ENCODE measurements at regions not wholly inside any gene's neighbourhood (a gene's known extent, or its start where the extent isn't known, plus 50 kb on each side); places are given as distances from the start of the nearest gene placed in this dataset.

- Histone ChIP-seq H3K36me3 (no peaks in the 10 kb centered on the region), H3K4me1 (no peaks in the 10 kb centered on the region), H3F3A (ENCODE audit: low read depth) (no peaks in the 10 kb centered on the region), H3K79me2 (ENCODE audit: low read depth) (no peaks in the 10 kb centered on the region), H3K4me2 (no peak overlapping the region), H3K9me3 (ENCODE audit: low read depth) (no peaks in the 10 kb centered on the region), H3K27me3 (no peaks in the 10 kb centered on the region), H2AFZ (replicated peaks) (no peak overlapping the region), H4K20me1 (ENCODE audit: low read depth) (no peaks in the 10 kb centered on the region), H3K27ac (no peak overlapping the region), H3K9ac (no peak overlapping the region), H3K4me3 (no peak overlapping the region)
- no peak for DNase-seq (ENCODE audit: low spot score)
- Mint-ChIP-seq H3K27me3 (ENCODE audit: insufficient read depth, low read depth) (no peaks in the 10 kb centered on the region), H3K27ac (no peak overlapping the region), H3K4me3 (no peak overlapping the region), H3K36me3 (no peaks in the 10 kb centered on the region), H3K4me1 (no peaks in the 10 kb centered on the region), H3K9me3 (no peaks in the 10 kb centered on the region)
- no peak for TF ChIP-seq CTCF (IDR thresholded peaks at IDR 0.05)
- no peak for TF ChIP-seq EZH2 (IDR thresholded peaks at IDR 0.05)
- TF ChIP-seq EZH2phosphoT487 (IDR thresholded peaks at IDR 0.05): no peak
Measured at GRCh38 chr3:102617381-102617780, 182.6 kb downstream of the ZPLD1 start.

GRCh38 chr3:102619361-102619760 lies 184.5 kb downstream of the ZPLD1 start:
- Mint-ChIP-seq H3K27me3 (ENCODE audit: insufficient read depth, low read depth) (no peaks in the 10 kb centered on the region), H3K4me3 (no peak overlapping the region), H3K4me1 (no peaks in the 10 kb centered on the region), H3K36me3 (no peaks in the 10 kb centered on the region), H3K9me3 (no peaks in the 10 kb centered on the region), H3K27ac (no peak overlapping the region)
- H3K79me2 ChIP-seq (ENCODE audit: low read depth): no peaks in the 10 kb centered on the region
- no peak for TF ChIP-seq EZH2phosphoT487 (IDR thresholded peaks at IDR 0.05)
- TF ChIP-seq EZH2 (IDR thresholded peaks at IDR 0.05): no peak
- no peak for TF ChIP-seq CTCF (IDR thresholded peaks at IDR 0.05)
- no peak overlapping the region for H2AFZ ChIP-seq (replicated peaks)
- H3K27me3 ChIP-seq: no peaks in the 10 kb centered on the region
- no peak for DNase-seq (ENCODE audit: low spot score)
- H3K9me3 ChIP-seq (ENCODE audit: low read depth): no peaks in the 10 kb centered on the region
- H3K36me3 ChIP-seq: no peaks in the 10 kb centered on the region
- no peak overlapping the region for H3K27ac ChIP-seq
- H3K9ac ChIP-seq: no peak overlapping the region
- no peaks in the 10 kb centered on the region for H4K20me1 ChIP-seq (ENCODE audit: low read depth)
- no peaks in the 10 kb centered on the region for H3F3A ChIP-seq (ENCODE audit: low read depth)
- no peaks in the 10 kb centered on the region for H3K4me1 ChIP-seq
- H3K4me3 ChIP-seq: no peak overlapping the region
- H3K4me2 ChIP-seq: no peak overlapping the region

GRCh38 chr3:102629943-102630342 lies 195.1 kb downstream of the ZPLD1 start:
- H3K27ac ChIP-seq: no peak overlapping the region
- DNase-seq (ENCODE audit: low spot score): no peak
- H3K9me3 Mint-ChIP-seq: no peaks in the 10 kb centered on the region
- peaks cover 8% of the 10 kb centered on the region for H3K4me1 Mint-ChIP-seq
- no peaks in the 10 kb centered on the region for H3K36me3 ChIP-seq
- TF ChIP-seq EZH2phosphoT487 (IDR thresholded peaks at IDR 0.05) (no peak), EZH2 (IDR thresholded peaks at IDR 0.05) (no peak), CTCF (IDR thresholded peaks at IDR 0.05) (no peak)
- no peaks in the 10 kb centered on the region for H3K36me3 Mint-ChIP-seq
- no peak overlapping the region for H3K27ac Mint-ChIP-seq
- H3K9me3 ChIP-seq (ENCODE audit: low read depth): no peaks in the 10 kb centered on the region
- no peaks in the 10 kb centered on the region for H3K4me1 ChIP-seq
- H3K27me3 ChIP-seq: no peaks in the 10 kb centered on the region
- H2AFZ ChIP-seq (replicated peaks): no peak overlapping the region
- H3K79me2 ChIP-seq (ENCODE audit: low read depth): no peaks in the 10 kb centered on the region
- no peak overlapping the region for H3K4me2 ChIP-seq
- no peak overlapping the region for H3K4me3 ChIP-seq
- no peaks in the 10 kb centered on the region for H4K20me1 ChIP-seq (ENCODE audit: low read depth)
- no peak overlapping the region for H3K9ac ChIP-seq
- H3K27me3 Mint-ChIP-seq (ENCODE audit: insufficient read depth, low read depth): no peaks in the 10 kb centered on the region
- H3F3A ChIP-seq (ENCODE audit: low read depth): no peaks in the 10 kb centered on the region
- no peak overlapping the region for H3K4me3 Mint-ChIP-seq

GRCh38 chr3:102630531-102630930 lies 195.7 kb downstream of the ZPLD1 start:
- Mint-ChIP-seq H3K4me1 (peaks cover 6% of the 10 kb centered on the region), H3K9me3 (no peaks in the 10 kb centered on the region), H3K27ac (no peak overlapping the region), H3K27me3 (ENCODE audit: insufficient read depth, low read depth) (no peaks in the 10 kb centered on the region), H3K36me3 (no peaks in the 10 kb centered on the region), H3K4me3 (no peak overlapping the region)
- no peak for DNase-seq (ENCODE audit: low spot score)
- H3K79me2 ChIP-seq (ENCODE audit: low read depth): no peaks in the 10 kb centered on the region
- H4K20me1 ChIP-seq (ENCODE audit: low read depth): no peaks in the 10 kb centered on the region
- H3K9me3 ChIP-seq (ENCODE audit: low read depth): no peaks in the 10 kb centered on the region
- no peak overlapping the region for H3K4me2 ChIP-seq
- TF ChIP-seq EZH2phosphoT487 (IDR thresholded peaks at IDR 0.05): no peak
- TF ChIP-seq EZH2 (IDR thresholded peaks at IDR 0.05): no peak
- no peak for TF ChIP-seq CTCF (IDR thresholded peaks at IDR 0.05)
- H2AFZ ChIP-seq (replicated peaks): no peak overlapping the region
- H3K27me3 ChIP-seq: no peaks in the 10 kb centered on the region
- H3K4me1 ChIP-seq: no peaks in the 10 kb centered on the region
- H3K9ac ChIP-seq: no peak overlapping the region
- H3K27ac ChIP-seq: no peak overlapping the region
- H3K4me3 ChIP-seq: no peak overlapping the region
- H3K36me3 ChIP-seq: no peaks in the 10 kb centered on the region
- no peaks in the 10 kb centered on the region for H3F3A ChIP-seq (ENCODE audit: low read depth)

Measured in neural progenitor cell (in vitro differentiated cells).